Amniotic epithelial cell (primary cell): ENCODE measurements at regions not wholly inside any gene's neighbourhood (a gene's known extent, or its start where the extent isn't known, plus 50 kb on each side); places are given as distances from the start of the nearest gene placed in this dataset.

Experiments used
- DNase-seq: peaks from one replicate; pipeline ENCODE4 v3.0.0-alpha.2; 2010; ENCODE audit warnings: low read depth

GRCh38 chr5:3222924-3223323 is 372.7 kb upstream of the IRX1 start:
- no peak for DNase-seq

DNA sequence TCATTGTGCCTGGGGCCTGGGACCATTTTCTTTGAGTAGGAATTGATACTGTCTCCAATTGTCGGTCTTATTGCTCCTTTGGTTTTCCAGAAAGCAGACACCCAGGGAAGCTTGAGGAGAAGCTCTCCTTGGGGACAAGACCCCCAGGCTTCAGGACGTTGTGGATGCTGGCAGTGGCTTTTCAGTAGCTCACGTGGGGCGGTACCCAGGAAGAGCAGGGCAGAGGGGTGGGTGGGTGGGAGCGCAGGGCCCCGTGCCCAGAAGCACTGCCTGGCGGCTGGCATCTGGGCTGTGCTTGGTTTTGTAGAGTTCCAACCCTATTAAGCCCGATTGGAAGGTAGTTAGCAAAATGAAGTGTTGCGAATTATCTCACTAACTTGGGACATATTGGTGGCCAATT is 374.2 kb upstream of the IRX1 start:
- DNase-seq, result no peak

GRCh38 chr5:3220638-3221288 is 374.9 kb upstream of the IRX1 start:
- no peak for DNase-seq

DNA sequence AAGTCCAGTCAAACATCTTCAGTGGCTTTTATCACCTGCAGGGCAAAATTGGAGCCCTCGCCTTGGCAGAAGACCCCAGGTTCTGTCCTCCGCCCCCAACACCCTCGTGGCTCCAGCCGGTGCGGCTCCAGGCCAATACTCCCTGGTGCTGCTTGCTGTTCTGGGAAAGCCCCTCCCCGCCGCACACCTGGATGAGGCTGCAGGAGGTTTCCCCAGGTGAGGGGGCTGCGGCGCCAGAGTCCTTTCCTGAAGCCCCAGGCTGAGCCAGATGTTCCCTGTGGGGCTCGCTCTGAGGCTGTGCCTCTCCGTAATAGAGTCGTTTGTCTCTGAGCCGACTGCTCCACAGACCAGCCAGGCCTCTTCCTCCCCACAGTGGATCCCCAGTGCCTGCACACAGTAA is 375.4 kb upstream of the IRX1 start:
- no peak for DNase-seq

DNA sequence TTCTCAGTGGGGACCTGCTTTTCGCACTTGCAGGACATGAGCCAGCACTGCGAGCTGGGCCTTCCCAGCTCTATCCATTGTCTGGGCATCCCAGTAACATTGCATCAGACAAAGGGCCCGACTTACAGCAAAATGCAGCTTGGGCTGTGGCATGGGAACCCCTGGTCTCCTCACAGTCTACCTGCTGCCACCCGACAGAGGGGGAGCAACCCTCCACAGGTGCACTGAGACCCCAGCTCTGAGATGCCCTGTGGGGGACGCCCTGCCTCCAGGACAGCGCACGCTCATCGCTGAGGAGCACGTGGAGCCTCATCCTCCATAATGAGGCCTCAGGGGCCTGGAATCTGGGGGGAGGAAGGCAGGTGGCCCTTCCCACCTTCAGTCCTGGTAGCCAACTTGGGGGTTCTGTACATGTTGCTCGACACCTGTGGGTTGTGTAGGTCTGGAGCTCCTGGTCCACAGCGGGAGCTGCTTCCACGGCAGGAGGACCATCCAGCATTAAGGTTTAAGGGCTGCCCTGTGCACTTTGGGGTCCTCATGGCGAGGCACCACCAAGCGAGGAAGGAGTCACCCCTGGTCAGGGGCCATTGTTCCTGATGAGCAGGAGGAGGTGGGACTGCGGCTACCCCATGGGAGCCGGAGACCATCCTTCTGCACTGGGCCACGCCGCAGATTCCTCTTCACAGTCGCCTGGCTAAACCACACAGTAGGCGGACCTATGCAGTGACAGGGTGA is 376.5 kb upstream of the IRX1 start:
- DNase-seq, result no peak

- no peak for DNase-seq
Measured at GRCh38 chr5:3217771-3218495, 377.7 kb upstream of the IRX1 start.

DNA sequence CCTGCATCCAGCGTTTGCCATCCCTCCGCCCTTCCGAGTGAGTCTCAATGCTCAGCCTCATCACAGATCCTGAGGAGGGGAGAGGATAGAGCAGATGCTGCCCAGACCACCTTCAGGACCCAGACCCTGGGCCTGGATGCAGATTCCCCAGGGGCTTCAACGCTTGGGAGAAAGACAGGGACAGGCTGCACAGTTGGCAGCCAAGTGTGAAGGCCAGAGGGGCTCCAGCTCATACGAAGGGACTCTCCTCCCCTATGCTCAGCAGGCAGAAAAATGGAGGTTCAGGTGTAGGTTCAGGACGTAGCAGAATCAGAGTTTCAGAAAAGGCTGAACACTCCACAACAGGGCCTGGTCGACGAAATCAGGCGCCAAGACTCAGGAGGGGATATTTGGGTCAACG is 378.5 kb upstream of the IRX1 start:
- no peak for DNase-seq

DNA sequence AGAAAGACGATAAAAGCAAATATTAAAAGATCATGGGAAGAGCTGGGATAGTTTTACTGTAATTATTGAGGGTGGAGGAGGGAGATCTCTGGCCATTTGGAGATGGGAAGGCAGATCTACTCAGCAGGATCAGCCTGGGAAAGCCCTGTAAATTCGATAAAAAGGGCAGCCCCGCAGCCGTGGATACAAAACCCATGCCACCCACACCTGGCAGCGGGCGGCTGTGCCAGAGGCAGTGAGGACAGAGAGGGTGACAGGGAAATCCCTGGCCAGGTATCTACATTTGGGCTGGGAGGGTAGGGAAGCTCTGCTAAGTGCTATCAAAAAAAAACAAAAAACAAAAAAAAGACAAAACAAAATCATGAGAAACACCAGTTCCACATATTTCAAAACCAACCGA is 379.2 kb upstream of the IRX1 start:
- no peak for DNase-seq

GRCh38 chr5:3214838-3215374 is 380.7 kb upstream of the IRX1 start:
- no peak for DNase-seq

DNA sequence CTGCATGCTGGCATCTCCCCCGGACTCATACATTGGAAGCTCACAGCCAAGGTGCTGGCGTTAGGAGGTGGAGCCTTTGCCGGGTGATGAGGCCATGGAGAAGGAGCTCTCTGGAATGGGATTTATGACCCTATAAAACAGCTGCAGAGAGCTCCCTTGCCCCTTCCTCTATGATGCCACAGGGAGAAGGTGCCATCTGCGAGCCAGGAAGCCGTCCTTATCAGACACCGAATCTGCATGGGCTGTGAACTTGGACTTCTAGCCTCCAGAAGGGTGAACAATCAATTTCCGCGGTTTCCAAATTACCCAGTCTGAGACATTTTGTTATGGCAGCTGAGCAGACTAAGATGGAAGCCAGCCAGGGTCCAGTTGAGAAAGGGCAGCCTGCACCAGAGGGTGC is 381.2 kb upstream of the IRX1 start:
- DNase-seq, result no peak

- no peak for DNase-seq
Measured at GRCh38 chr5:3212869-3213268, 382.8 kb upstream of the IRX1 start.

GRCh38 chr5:3210531-3210930 is 385.1 kb upstream of the IRX1 start:
- no peak for DNase-seq

DNA sequence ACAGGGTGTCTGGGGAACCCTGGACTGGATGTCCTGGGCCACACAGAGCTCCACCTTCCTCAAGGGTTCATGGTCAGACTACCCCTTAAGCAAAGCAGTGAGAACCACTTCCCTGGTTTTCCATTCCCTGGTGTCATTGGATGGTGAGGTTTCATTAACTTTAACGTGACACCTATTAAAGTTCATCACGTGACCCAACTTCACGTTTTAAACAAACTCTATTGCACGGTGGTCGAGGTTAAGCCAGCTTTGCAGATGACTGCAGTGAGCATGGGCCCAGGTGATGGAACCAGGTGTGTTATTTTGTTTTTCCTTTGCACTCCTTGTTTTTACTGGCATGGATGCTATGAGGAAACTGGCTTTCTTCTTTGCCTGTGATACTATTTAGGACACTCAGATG is 385.7 kb upstream of the IRX1 start:
- no peak for DNase-seq

DNA sequence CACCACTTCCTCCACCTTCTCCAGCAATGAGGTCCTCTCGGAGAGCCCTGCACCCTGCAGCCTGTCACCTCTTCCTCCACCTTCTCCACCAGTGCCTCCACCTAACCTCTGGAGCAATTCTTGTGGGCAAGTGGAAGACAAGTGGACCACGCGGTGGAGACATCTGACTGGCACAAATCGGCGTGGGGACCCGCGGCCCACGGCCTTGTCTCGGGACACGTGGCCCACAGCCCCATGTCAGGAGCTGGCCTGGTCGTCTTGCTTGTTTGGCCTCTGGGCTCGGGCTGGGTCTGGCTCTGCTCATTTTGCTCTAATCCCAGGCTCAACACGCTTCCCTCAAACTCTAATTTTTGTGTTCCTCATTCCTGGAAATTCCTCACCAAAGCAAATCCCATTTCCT is 393.1 kb upstream of the IRX1 start:
- no peak for DNase-seq

- DNase-seq, result no peak
Measured at GRCh38 chr5:3201941-3202340, 393.7 kb upstream of the IRX1 start.

DNA sequence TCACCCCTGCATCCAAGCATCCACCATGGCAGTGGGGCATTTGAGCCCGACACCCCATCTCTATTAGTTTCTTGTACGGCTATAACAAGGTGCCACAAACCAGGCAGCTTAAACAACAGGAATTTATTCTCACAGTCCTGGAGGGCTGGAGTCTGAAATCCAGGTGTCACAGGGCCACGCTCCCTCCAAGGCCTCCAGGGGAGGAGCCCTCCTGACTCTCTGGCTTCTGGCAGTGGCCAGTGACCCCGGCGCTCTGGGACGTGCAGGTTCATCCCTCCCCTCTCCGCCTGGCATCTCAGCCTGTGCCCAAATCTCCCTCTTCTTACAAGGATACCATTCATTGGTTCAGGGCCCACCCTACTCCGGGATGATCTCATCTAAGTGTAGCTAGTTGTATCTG is 394.5 kb upstream of the IRX1 start:
- DNase-seq, result no peak

GRCh38 chr5:3199962-3200755 is 395.5 kb upstream of the IRX1 start:
- DNase-seq, result no peak

- no peak for DNase-seq
Measured at GRCh38 chr5:3198074-3198449, 397.6 kb upstream of the IRX1 start.

- no peak for DNase-seq
Measured at GRCh38 chr5:3197304-3198073, 398.1 kb upstream of the IRX1 start.

DNA sequence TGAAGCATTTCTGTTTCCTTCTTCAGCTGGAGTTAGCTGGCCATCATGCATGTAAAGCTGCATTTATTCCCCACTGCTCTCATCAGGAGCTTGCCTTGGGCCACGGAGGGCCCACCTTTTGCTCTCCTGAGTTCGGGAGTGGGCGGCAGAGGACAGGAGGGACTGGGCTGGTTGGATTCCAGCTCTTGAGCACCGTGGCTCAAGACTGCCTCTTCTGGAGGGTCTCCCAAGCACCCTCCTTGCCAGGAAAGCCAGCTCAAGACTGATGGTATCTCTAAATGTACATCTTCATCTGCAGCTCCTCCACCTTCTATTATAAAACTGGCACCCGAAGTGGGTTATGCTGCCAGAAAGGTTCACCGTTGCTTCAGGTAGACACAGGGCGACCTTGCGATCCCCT is 399.6 kb upstream of the IRX1 start:
- DNase-seq, result no peak

- no peak for DNase-seq
Measured at GRCh38 chr5:3194684-3195083, 400.9 kb upstream of the IRX1 start.

DNA sequence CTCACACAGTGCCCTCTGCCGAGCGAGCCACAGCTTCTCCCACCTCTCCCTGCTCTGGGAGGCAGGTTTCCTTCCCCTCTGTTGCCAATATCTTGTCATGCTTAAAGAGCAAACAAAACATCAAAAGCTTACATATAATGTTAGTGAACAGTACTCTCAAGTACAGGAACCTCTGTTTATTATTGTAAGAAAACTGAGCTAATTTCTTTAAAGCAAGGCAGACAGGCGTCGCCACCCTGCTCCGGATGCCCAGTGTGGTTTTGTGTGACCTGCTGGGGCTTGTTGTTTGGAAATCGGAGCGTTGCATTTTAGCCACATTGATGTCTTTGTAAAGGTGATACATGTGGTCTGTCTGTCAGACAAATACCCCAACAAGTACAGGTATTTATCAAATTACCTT is 401.4 kb upstream of the IRX1 start:
- DNase-seq, result no peak
